Frontal cortex (tissue), 3 donors: ENCODE measurements at regions not wholly inside any gene's neighbourhood (a gene's known extent, or its start where the extent isn't known, plus 50 kb on each side); places are given as distances from the start of the nearest gene placed in this dataset.

Experiments
- DNase-seq, 2 donors: peaks; one replicate each; pipeline ENCODE4 v3.0.0; 2012; ENCODE audit warnings: low spot score in 2 of 2
- FAIRE-seq: peaks from 2 replicates; lab custom pipeline; 2012; peaks lifted over from hg19 to GRCh38; lab: Jason Lieb, UNC
- donor health status: control.
- donor health status: control.
- donor health status: control.

GRCh38 chr15:77557564-77557963, 75.1 kb downstream of the LINGO1 start:
- FAIRE-seq (no peak), DNase-seq (no peak)

- DNase-seq (no peak), FAIRE-seq (no peak)
These were observed 75.6 kb downstream of the LINGO1 start for GRCh38 chr15:77557144-77557543.

GRCh38 chr15:77556622-77557021, 76.1 kb downstream of the LINGO1 start:
- DNase-seq = no peak

GRCh38 chr15:77555232-77555631, 77.5 kb downstream of the LINGO1 start:
- DNase-seq = no peak
- no peak for FAIRE-seq

More at GRCh38 chr15:77556622-77557021, 76.1 kb downstream of the LINGO1 start:
- no peak for FAIRE-seq

DNA sequence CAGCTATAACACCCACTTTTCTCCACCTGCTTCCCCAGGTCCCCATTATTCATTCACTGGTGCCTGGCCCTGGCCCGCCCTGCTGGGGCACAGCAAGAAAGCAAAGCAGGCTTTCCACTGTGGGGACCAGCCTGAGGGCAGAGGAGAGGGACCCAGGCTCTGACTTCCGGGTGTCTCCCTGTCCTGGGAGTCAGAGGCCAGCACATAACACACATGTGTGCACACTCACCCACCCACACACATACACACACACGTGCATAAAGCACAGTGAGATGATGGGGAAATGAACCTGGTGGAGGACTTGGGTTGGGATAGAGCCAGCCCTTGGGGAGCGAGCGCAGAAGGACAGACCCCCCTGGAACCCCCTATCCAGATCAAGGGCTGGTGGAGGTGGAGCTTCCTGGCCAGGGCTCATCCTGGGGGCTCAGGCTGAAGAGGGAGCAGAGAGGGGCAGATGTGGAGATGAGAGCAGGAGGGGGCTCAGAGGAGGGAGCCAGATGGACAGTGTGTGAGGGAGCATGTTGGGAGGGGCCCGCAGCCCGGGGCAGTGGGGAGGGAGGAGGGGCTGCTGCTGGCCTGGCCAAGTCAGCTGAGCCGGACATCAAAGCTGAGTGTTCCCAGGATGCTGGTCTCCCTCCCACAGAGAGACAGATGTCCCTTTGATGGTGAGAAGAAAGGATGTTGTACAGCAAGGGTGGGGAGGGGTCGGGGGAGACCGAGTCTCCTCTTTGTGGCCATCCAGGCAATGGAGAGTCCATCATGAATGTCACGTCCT, 78.2 kb downstream of the LINGO1 start:
- FAIRE-seq = no peak
- peak; percentile 62 to 67 for DNase-seq

DNA sequence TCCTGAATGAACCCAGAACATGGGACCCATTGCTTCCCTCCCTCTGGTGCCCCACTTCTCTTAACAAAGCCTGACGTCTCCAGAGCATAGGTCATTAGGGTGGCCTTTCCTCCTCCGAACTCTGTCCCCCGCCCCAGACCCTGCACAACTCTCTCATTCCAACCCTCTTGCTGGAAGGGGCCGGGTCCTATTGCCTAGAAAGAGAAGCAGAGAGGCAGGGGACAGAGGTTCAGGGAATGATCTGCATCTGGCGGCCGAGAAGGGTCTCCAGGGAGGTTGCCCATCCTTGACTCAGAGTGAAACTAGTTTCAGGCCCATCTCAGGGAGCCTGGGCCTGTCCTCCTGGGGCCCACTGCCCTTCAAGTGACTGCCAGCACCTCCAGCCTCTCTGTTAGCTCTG, 79.0 kb downstream of the LINGO1 start:
- no peak for FAIRE-seq
- no peak for DNase-seq

- FAIRE-seq = no peak
- no peak for DNase-seq
These were observed 79.5 kb downstream of the LINGO1 start for GRCh38 chr15:77553257-77553656.

- DNase-seq (no peak), FAIRE-seq (no peak)
These were observed 80.6 kb downstream of the LINGO1 start for GRCh38 chr15:77552066-77552465.

DNA sequence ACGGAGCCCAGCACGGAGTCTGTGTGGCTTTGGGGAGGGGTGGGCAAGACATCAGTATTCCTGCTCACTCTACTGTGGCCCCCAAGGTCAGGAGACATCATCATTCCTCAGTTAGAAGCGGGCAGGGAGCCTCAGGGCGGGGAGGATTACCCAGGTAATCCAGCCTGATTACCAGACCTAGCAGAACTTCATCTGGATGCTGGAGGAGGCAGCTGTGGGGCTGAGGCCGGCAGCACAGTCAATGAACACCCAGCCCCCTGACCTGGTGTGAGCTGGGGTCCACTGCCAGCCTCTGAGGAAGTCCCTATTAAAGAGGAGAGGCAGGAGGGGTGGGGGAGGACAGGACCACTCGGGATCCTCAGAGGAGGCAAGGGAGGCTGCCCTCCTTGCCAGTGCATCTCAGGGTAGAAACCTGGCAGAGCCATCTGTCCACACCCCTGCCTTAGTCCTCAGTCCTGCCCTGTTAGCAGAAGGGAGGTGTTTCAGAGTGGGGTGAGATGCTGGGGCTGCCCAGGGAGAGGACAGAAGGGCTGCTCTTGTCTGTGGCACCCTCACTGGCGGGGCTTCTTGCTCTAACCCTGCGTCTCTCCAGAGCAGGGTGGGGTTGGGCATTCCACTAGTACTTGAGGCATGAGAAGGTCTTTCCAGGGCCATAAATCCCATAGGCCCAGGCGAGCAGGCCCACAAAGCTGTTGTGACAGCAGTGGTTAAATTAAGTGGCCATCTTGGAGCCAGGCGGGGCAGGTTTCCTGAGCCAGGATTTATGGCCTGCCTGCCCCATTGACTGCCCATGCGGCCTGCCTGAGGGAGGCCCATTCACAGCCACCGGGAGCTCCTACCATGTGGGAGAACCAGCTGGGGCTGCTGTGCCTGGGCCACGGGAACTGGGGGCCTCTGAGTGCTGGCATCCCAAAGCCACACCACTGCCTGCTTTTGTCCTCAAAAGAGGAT, 82.1 kb downstream of the LINGO1 start:
- DNase-seq = no peak
- no peak for FAIRE-seq

GRCh38 chr15:77549576-77550288, 83.0 kb downstream of the LINGO1 start:
- DNase-seq = no peak
- no peak for FAIRE-seq

GRCh38 chr15:77548589-77549557, 83.8 kb downstream of the LINGO1 start:
- no peak for FAIRE-seq
- DNase-seq = no peak

DNA sequence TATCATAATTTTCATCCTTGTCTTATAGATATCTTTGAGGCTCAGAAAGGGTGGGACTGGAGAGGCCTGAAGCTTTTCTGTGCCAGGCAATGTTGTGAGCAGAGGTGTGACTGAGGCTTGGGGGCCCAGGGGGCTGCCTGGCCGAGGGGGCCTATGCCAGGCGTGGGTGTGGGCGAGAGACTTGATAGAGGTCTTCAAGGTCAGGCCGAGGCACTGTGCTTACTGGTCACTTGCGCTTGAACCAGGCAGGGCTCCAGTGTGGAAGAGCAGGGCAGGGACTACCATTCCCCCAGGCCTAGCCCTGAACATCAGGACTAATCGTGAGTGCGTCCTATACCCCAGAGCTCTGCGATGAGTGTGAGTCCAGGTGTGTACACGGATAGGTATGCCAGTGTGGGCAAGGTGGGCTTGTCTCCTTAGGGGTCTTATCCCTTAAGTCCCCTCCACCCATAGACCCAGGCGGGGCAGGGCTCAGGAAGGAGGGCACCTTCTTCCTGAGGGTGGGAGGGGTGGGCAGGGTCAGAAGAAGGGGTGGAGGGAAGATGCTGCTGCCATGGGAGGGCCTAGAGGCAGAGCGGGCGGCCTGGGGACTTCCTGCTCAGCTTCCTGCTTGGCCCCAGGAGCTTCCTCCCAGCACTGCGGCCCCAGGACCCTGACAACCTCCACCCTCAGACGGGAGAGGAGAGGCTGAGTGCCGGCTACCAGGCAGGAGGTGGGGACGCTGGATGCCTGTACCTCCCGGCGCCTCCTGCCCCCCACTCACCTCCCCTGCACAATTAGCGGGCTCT, 84.7 kb downstream of the LINGO1 start:
- FAIRE-seq = no peak
- no peak for DNase-seq

DNA sequence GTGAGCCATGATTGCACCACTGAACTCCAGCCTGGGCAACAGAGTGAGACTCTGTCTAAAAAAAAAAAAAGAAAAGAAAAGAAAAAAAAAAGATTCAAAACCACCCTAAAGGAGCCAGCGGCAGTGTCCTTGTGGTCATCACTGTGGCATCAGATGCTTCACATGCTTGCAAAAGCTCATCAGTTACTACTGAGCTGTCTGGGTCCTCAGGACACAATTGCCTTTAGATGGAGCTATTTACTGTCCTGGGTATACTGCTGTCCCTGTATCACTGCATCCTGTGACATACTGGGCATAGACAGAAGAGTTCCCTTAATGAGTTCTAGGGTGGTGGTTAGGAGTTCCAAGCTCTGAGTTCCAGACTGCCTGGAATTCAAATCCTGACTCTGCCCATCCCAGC, 85.8 kb downstream of the LINGO1 start:
- FAIRE-seq (no peak), DNase-seq (no peak)

DNA sequence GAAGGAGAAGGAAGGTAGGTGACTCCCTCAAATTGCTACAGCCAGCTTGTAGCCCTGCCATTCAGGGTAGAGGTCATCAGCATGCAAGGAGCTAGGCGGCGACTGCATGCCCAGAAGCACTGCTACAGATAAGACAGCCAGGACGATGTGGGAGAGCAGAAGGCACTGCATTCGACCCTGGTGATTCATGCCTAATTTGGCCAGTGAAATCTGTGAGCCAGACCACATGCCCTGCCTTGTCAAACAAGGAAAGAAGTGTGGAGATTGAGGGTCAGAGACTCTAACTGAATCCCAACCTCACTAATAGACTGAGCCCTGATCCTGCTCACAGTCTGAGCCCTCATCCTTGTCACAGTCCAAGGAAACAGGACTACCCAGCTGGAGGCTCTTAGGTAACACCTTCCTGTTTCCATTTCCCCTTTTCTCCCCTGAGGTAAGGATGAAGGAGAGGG, 86.6 kb downstream of the LINGO1 start:
- DNase-seq = no peak
- no peak for FAIRE-seq

DNA sequence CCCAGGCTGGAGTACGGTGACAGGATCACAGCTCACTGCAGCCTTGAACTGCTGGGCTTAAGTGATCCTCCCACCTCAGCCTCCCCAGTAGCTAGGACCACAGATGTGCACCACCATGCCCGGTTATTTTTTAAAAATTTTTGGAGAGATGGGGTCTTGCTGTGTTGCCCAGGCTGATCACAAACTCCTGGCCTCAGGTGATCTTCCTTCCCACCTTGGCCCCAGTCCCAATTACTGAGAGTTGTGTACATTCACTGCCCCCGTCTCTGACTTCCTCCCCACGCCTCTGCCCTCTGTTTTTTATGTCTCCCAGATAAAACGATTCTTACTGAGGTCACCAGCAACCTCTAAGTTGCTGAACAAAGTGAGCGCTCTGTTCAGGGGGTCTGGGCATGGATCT, 87.7 kb downstream of the LINGO1 start:
- no peak for FAIRE-seq

GRCh38 chr15:77544162-77544561, 88.5 kb downstream of the LINGO1 start:
- no peak for DNase-seq
- no peak for FAIRE-seq

More for the DNA sequence above, 87.7 kb downstream of the LINGO1 start:
- DNase-seq = no peak

- peak; percentile 76 to 92 for DNase-seq
- FAIRE-seq = no peak
These were observed 89.4 kb downstream of the LINGO1 start for GRCh38 chr15:77543159-77543882.
